GM12864 (cell line): ENCODE measurements at regions not wholly inside any gene's neighbourhood (a gene's known extent, or its start where the extent isn't known, plus 50 kb on each side); places are given as distances from the start of the nearest gene placed in this dataset.
"Not testable (repeated sequence)": the region's sequence is repeated elsewhere in the genome, so short reads cannot be mapped to it uniquely, and the experiment has no call there.

Source experiments
- DNase-seq: peaks from one replicate; pipeline ENCODE4 v3.0.0-alpha.2; 2011; ENCODE audit warnings: low read depth
- H3K4me3 ChIP-seq: 2 replicates; pipeline ENCODE4 v1.5.1; 2011; ENCODE audit warnings: mild to moderate bottlenecking, low read depth, low read length, control low read depth
- TF ChIP-seq, protein P1 (sequence below): IDR thresholded peaks from 2 replicates; pipeline ENCODE4 v1.5.1; 2011; ENCODE audit warnings: low read depth, mild to moderate bottlenecking, moderate library complexity, low read length, control low read depth, inconsistent platforms; ENCODE audit errors: missing control alignments

DNA sequence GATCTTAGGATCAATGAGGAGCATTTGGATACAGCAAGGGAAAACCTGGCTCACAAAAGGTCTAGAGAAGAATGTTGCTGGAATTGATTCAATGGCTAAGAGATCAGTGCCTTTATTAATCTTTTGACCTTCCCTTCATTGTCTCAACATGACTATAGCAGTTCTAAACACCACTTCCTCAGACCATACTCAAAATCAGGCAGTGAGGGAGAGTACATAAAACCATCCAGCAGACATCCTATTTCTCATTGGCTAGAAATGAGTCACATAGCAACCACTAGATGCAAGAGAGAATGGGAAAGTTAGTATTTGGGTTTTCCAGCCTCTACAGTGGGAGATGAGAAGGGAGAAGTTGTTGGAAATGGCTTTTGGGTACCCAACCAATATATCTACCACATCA, 151.4 kb upstream of the NUDT4 start:
- H3K4me3 ChIP-seq: no peak overlapping the region
- no peak for DNase-seq
- TF ChIP-seq, protein P1, sequence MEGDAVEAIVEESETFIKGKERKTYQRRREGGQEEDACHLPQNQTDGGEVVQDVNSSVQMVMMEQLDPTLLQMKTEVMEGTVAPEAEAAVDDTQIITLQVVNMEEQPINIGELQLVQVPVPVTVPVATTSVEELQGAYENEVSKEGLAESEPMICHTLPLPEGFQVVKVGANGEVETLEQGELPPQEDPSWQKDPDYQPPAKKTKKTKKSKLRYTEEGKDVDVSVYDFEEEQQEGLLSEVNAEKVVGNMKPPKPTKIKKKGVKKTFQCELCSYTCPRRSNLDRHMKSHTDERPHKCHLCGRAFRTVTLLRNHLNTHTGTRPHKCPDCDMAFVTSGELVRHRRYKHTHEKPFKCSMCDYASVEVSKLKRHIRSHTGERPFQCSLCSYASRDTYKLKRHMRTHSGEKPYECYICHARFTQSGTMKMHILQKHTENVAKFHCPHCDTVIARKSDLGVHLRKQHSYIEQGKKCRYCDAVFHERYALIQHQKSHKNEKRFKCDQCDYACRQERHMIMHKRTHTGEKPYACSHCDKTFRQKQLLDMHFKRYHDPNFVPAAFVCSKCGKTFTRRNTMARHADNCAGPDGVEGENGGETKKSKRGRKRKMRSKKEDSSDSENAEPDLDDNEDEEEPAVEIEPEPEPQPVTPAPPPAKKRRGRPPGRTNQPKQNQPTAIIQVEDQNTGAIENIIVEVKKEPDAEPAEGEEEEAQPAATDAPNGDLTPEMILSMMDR: no peak

DNA sequence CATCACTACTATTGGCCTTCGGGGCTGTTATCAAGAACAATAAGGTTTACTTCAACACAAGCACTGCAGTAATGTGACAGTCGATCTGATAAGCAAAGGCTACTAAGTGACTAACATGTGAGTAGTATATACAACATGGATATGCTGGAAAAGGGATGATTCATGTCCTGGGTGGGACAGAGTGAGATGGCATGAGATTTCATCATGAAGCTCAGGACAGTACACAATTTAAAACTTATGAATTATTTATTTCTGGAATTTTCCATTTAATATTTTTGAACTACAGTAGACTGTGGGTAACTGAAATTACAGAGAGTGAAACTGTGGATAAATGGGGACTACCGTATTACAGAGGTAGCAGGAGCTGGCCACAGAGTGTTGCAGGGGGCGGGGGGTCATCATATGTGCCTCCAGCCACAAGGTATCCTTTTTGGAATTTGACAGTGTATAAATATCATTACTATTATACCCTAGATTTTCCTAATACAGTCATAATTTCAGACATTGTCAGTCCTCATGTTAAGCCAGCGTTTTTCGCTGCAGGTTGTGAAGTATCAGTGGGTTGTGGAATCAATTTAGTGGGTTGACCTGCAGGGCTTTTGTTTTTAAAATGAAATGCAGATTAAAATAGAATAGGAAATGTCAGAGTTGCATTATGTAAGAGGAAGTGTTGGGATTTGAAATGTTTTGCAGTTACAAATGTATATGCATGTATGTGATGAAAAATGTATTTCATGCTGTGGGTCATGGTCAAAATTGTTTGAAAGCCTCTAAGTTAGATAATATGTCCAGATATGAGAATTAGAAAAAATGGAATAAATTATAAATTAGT, 148.0 kb upstream of the NUDT4 start:
- no peak overlapping the region for H3K4me3 ChIP-seq
- no peak for DNase-seq
- TF ChIP-seq, protein P1: no peak

DNA sequence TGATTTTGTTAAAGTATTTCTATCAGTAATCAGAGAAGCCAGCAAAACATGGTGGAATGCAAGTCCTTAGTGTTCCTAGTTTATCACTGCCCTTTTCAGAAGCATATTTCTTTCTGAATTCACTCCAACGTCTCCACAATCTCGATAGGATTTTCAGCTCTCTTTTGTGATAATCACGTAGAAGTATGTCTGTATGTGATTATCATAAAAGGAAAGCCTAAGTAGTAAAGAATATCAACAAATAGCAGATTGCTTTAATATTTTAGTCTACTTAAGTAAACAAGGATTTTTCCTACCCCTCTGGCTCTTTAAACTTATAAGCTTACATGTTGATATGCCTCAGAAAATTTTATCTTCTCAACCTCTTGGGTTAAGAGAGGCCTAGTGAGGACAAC, 147.4 kb upstream of the NUDT4 start:
- TF ChIP-seq, protein P1: no peak
- DNase-seq: no peak
- no peak overlapping the region for H3K4me3 ChIP-seq

DNA sequence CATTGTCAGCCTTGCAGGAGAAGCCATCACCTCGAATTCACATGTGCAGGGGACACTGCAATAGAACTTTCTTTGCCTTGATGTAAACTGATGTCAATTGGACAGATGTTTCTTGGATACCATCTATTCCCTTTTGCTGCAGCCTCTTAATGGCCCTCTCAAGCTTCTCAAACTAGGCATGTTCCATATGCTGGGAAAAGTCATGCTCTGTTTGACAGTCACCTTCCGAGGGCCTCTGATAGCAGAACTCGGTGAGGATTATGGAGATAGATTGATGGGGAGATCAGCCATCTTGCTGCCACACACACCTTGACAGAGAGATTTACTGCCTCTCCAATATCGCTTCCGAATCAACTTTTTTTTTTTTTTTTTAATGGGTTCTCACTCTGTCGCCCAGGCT, 145.8 kb upstream of the NUDT4 start:
- no peak overlapping the region for H3K4me3 ChIP-seq
- no peak for DNase-seq
- TF ChIP-seq, protein P1: no peak

DNA sequence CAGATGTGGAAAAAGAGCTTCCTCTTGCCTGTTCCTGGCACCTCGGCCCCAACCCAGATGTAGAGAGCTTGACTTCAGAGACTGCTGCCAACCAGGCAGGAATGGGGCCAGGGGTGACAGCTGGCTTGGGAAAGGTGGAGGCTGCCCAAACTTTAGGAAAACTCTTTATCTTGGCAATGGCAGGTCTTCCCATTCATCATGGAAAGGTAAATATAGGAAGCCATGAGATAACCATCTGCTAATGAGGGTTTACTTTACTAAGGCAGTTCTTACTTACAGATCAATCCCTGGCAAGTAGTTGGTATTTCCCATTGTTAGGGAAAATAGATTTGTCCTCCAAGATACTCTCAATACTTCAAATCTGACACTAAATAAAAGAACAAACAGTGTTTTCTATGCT, 143.1 kb upstream of the NUDT4 start:
- TF ChIP-seq, protein P1: no peak
- DNase-seq: no peak
- H3K4me3 ChIP-seq: no peak overlapping the region

DNA sequence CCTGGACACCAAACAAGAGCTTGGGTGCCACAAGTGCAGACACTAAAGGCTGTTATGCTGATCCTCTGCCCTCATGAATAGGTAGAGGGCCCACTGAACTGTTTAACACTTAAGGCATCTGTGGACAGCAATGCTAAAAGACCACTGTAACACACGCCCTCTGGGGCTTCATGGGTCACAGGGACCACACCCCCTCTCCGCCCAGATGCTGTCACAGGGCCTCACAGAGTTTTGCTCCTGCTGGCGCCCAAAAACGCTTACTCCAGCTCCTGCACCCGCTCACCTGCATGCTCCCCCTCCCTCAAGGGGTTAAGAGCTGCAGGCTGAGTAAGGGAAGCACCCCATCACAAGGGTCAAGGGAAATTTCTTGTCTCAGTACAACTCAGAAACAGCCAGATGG, 141.8 kb upstream of the NUDT4 start:
- no peak for DNase-seq
- TF ChIP-seq, protein P1: no peak
- no peak overlapping the region for H3K4me3 ChIP-seq

DNA sequence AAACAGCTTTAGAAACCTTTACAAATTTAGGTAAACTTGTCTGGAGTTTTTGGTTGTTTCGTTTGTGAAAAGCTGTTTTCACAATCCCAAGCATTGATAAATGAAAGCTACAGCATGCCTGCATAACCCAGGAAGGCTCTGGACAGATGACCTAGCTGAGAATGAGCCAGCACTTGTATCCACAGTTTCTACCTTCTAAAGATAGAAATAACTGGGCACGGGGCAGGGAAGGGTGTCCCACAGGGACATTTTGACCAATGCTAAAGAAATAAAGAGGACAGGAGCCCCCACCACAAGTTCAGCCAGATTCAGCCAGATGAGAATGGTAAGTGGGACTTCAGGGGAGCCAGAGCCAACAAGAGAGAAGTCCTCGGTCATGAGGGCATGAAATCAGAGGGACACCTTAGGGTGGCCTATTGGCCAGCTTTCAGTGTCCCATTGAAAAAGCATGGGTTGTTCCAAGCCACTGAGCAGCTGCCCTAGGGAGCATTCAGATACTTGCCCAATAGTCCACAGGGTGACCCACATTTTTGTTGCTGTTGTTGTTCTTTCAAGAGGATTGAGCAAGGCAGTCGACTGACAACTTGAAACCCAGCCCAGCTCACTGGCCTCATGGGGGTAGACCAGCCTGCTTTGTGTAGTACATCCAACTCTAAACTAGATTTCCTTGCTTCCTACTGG, 140.3 kb upstream of the NUDT4 start:
- DNase-seq: no peak
- H3K4me3 ChIP-seq: no peak overlapping the region
- TF ChIP-seq, protein P1: no peak

DNA sequence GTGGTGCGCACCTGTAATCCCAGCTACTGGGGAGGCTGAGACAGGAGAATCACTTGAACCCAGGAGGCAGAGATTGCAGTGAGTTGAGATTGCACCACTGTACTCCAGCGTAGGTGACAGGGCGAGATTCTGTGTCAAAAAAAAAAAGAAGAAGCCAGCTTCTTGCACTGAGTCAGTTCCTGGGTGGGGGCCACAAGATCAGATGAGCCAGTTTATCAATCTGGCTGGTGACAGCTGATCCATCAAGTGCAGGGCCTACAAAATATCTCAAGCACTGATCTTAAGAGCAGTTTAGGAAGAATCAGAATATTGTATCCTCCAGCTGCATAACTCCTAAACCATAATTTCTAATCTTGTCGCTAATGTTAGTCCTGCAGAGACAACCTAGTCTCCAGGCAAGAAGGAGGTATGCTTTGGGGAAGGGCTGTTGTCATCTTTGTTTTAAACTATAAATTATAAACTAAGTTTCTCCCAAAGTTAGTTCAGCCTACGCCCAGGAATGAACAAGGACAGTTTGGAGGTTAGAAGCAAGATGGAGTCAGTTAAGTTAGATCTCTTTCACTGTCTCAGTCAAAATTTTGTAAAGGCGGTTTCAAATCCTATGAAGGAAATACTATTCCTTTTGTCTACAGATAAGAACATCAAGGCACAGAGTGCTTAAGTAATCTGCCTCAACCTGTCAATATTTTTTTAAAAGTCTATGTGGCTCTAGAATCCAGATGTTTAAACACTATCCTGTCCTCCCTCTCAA, 139.0 kb upstream of the NUDT4 start:
- not testable (repeated sequence) for DNase-seq, H3K4me3 ChIP-seq

DNA sequence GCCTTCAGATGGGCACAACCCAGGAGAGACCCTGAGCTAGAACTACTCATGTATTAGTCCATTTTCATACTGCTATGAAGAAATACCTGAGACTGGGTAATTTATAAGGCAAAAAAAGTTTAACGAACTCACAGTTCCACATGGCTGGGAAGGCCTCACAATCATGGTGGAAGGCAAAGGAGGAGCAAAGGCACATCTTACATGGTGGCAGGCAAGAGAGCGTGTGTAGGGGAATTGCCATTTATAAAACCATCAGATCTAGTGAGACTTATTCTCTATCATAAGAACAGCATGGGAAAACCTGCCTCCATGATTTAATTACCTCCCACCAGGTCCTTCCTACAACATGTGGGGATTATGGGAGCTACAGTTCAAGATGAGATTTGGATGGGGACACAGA, 137.9 kb upstream of the NUDT4 start:
- not testable (repeated sequence) for DNase-seq, H3K4me3 ChIP-seq
